ENCODE measurements at regions not wholly inside any gene's neighbourhood (a gene's known extent, or its start where the extent isn't known, plus 50 kb on each side); places are given as distances from the start of the nearest gene placed in this dataset.

DNA sequence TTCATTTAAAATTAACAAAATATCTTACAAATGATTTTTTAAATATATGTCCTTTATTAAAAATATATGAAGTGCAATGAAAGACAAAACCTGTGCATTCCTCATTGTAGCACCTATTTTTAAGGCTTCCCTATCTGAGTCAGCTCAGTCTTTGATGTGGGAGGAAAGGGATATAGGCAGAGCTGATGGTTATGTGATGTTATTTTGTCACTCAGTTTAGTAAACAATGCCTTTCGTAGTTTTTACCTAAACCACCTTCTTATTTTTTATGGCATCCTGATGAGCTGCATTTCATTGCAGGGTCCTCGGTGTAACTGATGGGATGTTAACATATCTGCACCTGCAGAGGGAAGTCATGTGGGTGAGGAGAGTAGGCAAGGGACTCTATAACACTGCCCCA, 58.9 kb upstream of the FRMD6 start:
- TF ChIP-seq POLR2A (IDR thresholded peaks at IDR 0.05) (no peak), CTCF (IDR thresholded peaks at IDR 0.05) (no peak), EP300 (IDR thresholded peaks at IDR 0.05) (no peak)

Data from sigmoid colon (tissue), 4 donors.